HG03039 (cell line): ENCODE measurements at regions not wholly inside any gene's neighbourhood (a gene's known extent, or its start where the extent isn't known, plus 50 kb on each side); places are given as distances from the start of the nearest gene placed in this dataset.

Experiments
- ATAC-seq: cut with Tn5 transposase; IDR thresholded peaks from one replicate; pipeline ENCODE4 v1.9.1; 2021; ENCODE audit warnings: mild to moderate bottlenecking, moderate library complexity; ENCODE audit not compliant: unreplicated experiment

DNA sequence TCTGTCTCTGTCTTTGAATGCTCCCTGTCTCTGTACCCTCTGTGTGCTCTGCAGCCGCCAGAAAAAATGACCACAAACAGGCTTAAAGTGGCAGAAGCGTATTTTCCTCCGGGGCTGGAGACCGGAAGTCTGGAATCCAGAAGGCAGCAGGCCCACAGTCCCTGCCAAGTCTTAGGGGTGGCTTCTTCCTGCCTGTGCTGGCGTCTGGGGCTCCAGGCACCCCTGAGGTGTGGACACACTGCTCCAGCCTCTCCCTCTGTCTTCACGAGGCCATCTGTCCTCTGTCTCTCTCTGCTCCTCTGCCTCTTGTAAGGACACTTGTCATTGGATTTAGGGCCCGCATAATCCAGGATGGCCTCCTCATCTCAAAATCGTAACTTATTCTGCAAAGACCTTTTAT lies 298.4 kb upstream of the IRX4 start:
- ATAC-seq = no peak

DNA sequence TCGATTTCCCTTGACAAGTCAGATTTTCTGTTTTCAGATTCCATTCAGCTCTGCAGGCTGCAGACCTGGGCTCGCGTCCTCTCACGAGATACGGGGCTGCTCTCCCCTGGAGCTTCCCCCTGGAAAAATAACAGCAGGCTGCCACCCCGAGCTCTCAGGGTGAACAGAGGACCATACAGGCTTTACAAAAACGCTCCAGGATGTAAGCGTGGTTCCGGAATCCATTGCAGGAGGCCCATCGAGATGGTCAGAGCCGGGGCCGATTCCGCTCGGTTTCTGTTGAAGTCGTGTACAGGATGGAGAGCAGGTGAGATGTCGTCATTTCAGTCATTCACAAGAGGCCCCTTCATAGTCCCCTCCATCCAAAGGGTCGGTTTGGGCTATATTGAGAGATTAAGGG lies 297.7 kb upstream of the IRX4 start:
- ATAC-seq = no peak

DNA sequence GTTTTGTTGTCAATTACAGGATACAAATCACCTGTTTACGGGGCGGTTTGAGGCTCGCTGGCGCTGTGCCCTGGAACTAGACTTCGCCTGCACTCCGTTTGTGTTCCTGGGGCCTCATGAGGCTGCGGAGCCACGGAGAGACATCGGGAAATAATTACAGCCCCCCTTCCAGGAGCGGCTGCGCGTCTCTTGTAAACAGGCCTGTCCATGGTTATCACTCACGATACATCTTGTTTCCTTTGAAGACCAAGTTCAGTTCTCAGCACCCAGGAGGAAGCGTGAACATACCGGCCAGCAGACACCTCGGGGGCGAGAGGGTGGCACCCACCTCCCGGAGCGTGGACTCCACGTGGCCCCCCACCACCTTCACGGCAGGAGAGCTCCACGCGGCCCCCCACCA lies 297.1 kb upstream of the IRX4 start:
- ATAC-seq = no peak

DNA sequence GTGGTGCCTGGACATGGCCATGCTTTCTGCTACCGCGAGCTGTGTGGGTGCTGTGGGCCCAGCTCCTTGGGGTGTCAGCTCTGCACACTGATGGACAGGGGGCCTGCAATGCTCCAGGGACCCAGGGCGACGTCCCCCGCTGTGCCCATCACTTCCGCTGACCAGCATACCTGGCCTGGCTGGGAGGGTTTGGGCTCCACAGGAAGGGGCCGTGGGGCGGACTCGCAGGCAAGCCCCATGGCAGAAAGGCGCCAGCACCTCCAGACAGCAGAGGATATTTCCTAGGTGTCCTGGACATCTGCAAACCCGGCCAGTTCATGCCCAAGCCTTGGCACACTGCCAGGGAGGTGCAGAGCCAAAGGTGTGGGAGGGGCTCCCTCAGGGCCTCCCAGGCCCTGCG lies 295.8 kb upstream of the IRX4 start:
- no peak for ATAC-seq

DNA sequence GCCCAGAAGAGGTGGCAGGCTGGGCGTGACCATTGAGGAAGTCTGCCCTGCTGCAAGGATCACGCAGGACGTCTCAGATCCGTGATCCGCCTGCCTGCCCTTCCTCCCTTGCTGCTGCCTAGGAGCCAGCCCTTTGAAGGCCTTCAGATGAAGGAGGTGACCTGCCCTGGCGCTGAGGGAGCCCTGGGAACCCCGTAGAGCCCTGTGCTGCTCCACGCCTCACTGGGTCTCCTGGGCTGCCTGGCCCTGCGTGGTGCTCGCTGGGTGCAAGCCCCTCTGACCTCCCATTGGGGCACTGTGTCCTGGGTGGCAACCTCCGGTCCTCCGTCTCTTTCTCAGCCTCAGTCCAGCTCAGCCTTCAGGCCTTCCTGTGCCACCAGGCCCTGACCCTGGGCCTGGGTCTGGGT lies 295.3 kb upstream of the IRX4 start:
- ATAC-seq = no peak

DNA sequence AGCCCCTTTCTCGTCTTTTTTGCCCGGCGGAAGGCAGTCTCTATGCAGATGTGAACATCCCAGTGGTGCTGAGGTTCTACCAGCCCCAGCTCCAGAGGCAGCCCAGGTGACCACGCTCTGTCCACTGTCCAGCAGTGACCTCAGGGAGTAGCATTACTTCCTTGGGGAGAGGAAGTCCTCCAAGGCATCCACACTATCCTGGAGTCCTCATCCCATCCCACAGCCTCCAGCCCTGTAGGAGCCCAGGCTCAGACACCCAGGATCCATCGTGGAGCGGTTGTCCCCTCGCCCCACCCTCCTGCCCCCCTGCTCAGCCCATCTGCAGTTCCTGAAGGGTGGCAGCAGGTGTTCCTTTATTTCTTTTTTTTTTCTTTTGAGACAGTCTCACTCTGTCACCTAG lies 294.5 kb upstream of the IRX4 start:
- ATAC-seq = no peak

DNA sequence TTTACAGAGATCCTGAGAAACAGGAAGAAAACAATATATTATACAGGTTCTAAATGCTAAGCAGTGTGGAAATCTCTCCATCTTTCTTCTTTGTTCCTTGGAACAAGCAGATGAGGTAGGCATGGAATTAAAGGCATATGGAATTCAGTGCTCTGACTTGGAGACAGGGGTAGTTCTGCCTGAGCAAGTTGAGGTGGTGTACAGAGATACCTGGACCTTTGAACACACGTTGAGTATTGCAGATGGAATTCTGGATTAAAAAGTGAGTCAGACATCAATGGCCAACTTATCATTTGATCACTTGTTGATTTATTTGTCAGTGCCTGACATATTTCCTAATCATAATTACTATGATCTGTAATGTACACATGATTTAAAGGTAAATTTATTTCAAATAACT lies 293.9 kb upstream of the IRX4 start:
- no peak for ATAC-seq

DNA sequence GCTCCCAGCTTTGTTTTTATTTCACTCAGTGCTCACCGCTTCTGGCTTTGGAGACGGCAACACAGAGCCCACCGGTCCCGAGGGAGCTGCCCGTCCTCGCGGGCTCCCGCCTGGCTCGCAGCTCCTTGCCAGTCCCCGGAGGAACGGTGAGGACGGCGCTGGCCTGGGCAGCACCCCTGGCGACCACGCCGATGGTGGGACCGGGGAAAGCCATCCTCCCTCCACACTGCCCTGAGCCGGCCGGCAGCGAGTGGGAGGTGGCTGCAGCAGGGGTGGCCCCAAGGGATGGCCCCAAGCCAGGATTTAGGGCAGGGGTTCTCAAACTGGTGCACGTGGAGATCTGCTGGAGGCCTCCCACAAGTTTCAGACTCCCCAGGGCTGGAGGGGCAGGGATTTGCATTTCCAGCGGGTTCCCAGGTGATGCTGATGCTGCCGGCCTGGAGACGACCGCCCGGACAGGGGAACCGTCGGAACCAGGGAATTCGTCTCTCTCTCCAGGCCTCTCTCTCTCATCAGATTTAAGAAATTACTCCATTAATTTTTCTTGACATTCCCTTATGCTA lies 293.2 kb upstream of the IRX4 start:
- no peak for ATAC-seq

DNA sequence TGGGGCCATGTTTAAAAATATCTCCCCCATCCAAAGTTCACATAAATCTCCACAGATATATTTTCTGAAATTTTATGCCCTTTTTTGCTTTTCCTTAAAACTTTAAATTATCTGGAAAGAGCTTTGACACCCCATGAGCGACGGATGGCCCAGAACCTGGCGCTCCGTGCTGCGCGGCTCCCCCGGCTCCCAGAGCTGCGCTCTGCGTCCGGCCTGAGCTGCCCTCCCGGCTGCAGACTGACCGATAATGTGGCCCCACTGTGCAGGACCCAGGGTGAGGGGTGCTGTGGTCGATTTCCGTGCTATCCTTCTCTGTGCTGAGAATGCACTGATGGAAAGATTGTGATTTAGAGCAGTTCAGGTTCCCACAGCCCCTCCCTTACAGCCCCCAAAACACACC lies 292.3 kb upstream of the IRX4 start:
- ATAC-seq = no peak

DNA sequence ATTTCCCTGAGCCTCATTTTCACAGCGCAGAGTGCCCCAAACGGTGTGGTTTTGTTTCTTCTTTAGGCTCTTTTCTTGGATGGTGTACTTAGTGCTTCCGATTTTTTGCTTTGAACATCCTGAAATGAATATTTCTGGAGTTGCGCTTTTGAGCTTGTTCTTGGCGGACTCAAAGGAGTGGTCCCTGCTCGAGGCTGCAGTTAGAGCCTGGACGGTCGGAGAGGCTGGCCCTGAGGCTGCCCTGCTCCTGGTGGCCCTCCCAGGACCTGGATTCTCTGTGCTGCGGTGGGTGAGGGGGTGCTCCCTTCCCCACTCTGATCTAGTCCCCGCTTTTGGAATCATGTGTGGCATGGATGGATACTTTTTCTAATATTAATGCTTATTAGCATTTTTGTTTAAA lies 291.8 kb upstream of the IRX4 start:
- ATAC-seq = no peak

DNA sequence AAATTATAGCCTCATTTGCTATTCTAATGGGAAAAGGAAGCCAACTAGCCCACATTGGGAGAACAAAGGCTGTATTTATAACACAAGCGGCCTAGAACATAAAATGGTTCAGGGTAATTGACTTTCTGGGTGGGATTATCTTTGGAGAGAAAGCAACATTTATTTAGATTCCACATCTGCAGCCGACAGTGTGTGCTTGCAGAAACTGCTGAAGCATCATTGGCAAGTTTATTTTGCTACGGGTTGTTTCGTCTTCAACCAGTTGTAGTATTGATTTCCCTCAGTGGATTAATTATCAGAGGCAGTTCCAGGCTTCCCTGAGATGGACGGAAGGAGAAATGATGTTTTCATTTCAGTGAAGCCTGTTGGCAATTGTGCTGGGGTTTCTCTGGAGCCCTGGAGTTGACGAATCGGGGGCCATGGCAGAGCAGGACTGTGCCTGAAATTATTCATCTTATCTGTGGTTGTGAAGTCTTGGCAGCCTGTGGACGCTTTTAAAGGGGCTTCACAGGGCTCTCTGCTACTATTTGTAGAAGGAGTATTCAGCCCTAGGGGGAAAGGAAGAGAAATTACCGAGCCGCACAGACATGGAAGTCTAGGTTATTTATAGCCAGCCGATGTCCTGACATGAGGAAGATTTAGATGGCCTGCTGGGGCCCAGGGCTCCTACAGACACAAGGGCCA lies 290.6 kb upstream of the IRX4 start:
- ATAC-seq = no peak

DNA sequence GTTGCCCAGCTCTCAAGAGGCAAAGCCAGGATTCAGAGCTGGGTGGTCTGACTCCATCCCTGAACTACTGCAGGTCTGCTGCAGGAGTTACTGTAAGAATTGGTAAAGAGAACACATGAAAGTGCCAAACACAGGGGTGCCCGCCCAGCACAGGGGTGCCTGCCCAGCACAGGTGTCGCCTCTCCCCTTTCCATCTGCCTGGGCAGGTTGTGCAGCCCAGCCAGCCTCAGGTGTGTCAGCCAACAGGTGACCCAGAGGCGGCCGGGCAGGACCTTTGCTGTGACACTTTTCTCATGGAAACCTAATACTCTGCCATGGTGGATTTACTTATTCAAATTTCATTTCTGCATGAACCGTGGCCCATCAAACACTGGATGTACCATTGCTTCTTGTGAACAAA lies 289.7 kb upstream of the IRX4 start:
- no peak for ATAC-seq

DNA sequence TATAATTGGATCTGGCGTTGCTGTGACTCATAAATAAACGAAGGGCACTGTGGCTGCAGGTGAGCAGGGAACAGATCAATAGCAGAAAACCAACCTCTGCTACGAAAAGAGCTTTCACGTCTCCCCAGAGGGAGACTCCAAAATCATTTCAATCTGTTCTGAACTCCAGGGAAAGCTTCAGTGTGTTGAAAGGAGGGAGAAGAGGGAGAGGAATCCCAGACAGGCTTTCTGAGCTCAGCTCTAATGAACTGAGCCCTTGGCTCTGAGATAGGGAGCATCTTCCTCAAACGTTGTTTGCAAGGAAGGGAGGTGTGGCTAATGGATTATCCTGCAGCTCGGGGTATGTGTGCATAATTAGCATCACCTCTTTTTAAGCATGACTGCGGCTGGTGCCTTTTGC lies 288.0 kb upstream of the IRX4 start:
- ATAC-seq = no peak

DNA sequence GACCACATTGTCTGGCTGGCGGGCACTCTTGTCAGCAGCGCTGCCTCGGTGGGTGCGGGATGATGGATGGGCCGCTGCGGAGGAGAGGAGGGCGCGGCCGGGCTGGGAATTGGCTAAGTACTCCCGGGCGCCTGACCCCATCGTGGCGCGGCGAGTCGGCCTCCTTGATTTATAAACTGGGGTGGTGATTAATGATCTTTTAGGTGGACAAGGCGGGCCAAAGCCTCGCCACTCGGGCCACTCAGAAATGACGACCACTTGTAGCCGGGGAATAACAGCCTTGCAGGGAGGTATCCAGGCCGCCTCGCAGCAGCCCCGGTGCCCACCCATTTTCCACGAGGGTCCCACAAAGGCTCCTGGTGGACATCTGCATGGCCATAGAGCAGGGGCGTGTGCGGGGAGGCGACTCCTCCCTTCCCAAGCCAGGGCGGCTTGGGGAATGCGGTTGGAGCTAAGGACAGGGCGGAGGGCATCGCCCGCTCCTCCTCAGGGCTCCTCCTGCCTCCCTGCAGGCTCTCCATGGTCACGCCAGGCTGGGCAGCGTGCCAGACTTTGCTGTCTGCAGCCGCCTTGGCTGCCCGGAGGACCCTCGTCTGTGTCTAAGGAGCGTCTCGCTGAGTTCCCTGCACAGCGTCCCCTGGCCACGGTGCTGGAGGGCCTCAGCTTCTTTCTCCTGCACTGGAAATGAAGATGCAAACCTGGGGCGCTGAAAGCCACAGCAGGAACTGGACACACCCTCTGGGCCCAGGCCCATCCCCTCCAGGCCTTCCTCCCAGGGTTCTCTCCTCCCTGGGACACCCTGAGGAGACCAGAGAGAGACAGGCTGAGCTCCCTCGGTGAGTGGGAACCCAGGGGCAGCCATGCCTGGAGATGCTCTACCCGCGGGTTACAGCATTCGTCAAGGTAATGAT lies 287.4 kb upstream of the IRX4 start:
- ATAC-seq = no peak

DNA sequence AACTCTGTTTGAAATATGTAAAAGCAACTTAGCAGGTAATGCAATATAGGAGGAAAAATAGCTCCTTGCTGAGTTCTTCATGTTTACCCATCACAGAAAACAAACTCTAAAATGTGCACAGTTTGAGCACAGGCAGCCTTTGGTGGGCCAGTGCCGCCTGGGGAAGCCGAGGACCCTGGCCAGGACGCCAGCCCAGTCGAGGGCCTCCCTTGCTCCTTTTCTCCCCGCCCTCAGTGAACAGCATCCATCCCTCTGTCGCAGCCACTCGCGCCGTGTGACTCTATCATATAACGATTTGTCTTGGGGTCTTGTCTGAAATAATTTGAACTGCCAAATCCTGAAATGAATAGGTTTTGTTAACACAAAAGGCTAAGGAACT lies 286.7 kb upstream of the IRX4 start:
- ATAC-seq = no peak

DNA sequence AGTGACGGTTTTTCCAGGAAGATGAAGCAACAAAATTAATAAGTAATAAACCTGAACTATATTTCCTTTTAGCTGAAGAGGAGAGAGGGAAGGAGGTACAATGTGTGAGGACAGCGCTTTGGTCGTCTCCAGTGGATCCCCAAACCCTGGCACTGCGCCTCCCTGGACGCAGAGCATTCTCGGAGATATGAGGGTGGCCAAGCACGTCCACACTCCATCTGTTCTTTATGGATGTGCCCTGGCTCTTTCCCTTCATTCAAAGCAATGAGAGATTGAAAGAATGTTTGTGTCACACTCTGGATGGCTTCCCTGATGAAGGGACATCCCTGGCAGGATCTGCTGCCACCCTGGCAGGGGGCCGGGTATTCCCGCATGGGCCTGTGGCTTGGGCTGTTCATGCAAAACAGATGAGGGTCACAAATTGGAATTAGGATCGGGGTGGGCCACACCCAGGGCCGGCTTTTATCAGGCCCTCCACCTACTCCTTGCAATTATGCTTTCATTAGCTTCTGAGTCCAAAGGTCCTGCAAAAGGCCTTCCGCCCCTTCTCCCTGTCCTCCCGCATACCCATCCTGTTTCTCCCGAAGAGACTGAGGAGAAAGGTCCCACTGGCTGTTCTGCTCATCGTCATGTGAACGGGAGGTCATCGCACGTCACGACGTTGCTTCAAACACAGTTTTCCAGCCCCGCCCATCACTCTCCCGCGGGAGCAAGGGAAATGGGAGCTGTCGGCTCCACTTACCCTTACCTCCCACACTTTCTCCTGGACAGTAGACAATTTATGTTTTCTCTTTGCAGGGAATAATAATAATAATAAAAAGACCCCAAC lies 286.1 kb upstream of the IRX4 start:
- ATAC-seq = no peak

DNA sequence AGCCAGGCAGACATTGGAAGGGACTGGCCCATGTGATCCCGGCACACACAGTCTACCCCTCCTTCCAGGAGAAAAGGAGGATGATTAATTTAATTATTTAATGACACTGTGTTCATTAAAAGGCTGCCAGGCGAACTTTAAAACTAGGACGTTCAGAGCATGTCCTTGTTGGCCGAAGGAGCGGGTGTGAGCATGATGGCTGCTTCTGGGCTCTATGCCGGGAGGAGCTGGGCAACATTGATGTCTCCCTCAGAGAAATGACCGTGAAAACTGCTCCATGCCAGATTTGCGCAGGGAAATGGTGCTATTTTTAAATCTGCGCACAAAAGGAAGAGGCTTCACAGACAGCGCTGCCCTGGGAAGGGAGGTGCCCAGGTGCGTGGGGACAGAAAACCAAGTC lies 284.9 kb upstream of the IRX4 start:
- no peak for ATAC-seq

DNA sequence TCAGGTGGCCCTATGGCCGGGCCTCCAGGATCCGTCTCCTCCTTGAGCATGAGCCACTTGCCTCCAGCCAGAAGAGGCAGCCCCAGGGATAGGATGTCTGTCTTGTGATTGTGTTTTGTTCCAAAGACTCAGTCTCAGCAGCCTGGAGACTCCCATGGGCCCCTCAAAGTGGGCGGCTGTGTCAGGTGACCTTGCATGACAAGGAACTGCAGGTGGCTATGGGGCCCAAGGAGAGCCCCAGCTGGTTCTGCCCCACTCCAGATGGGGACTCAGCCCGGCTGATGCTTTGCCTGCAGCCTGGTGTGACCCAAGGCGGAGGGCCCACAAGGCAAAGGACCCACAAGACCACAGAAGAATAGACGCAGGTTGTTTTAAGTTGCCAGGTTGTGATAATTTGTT lies 284.3 kb upstream of the IRX4 start:
- no peak for ATAC-seq

DNA sequence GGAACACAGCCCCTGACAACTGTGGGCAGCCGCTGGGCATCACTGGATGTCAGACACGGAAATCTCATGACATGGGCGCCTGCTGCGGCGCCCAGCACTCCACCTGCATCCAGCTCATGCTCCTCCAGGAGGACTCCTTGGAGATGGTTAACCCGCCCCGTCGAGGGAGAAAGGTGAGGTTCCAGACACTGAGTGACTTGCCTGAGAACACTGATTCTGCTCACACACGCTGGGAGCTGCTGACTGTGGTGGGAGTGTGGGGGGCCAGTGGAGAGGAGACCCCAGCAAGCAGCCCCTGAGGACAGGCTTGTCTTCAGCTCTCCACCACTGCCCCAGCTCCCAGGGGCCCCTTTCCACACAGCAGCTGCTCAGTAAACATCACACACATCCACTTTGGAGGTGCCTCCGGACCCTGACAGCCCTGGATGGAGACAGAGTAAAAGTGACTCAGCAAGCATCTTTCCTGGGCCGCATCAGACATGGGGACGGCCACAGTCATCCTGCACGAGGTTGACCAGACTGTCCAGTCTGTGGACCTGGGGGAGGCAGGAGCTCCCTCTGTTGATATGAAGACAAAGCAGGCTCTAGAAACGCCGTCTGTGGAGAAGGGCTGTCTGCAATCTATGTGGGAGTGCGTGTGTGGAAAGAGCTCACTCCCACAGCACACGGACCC lies 283.7 kb upstream of the IRX4 start:
- ATAC-seq = no peak

DNA sequence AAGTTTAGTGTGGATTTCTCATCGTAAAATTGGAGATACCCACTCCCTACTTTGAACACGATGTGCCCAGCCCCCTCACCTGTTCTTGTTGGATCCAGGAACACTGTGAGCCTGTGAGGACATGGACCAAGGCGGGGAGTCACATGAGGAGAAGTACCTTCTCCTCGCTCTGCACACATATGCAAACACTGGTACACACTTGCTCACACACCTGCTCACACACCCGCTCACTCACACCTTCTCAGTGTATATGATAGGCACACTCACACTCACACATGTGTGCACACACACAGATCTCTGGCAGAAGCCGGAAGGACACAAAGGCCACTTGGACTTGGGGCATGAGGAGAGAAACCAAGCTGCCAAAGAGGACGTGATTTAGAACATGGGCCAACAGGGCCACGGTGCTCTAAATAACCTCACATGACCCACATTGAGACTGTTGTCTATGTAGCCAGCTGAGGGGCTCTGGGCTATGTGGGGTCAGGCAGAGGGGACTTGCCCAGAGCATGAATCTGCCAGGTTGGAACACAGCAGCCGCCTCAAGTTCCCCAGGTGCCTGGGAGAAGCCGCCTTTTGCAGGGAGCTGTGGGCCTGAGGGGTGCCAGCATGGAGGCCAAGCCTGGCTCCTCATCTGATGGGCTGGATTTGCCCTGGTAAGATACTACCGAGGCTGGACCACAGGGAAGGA lies 283.0 kb upstream of the IRX4 start:
- ATAC-seq = no peak
